ENCODE measurements at regions not wholly inside any gene's neighbourhood (a gene's known extent, or its start where the extent isn't known, plus 50 kb on each side); places are given as distances from the start of the nearest gene placed in this dataset.

GRCh38 chr10:78702876-78703275 is 365.9 kb upstream of the ZMIZ1 start:
- DNase-seq = no peak

- no peak for DNase-seq
Measured at GRCh38 chr10:78703593-78703992, 365.2 kb upstream of the ZMIZ1 start.

- DNase-seq = no peak
Measured at GRCh38 chr10:78706256-78706655, 362.5 kb upstream of the ZMIZ1 start.

GRCh38 chr10:78706726-78707540 is 361.8 kb upstream of the ZMIZ1 start:
- no peak for DNase-seq

- DNase-seq = no peak
Measured at GRCh38 chr10:78707745-78708144, 361.0 kb upstream of the ZMIZ1 start.

- DNase-seq = no peak
Measured at GRCh38 chr10:78712147-78712546, 356.6 kb upstream of the ZMIZ1 start.

- no peak for DNase-seq
Measured at GRCh38 chr10:78713659-78714058, 355.1 kb upstream of the ZMIZ1 start.

- no peak for DNase-seq
Measured at GRCh38 chr10:78714225-78714624, 354.5 kb upstream of the ZMIZ1 start.

GRCh38 chr10:78715435-78715834 is 353.3 kb upstream of the ZMIZ1 start:
- DNase-seq = no peak

GRCh38 chr10:78716043-78716660 is 352.6 kb upstream of the ZMIZ1 start:
- no peak for DNase-seq

- DNase-seq = no peak
Measured at GRCh38 chr10:78717200-78717599, 351.6 kb upstream of the ZMIZ1 start.

- DNase-seq = no peak
Measured at GRCh38 chr10:78718032-78718572, 350.7 kb upstream of the ZMIZ1 start.

GRCh38 chr10:78719276-78719675 is 349.5 kb upstream of the ZMIZ1 start:
- DNase-seq = no peak

- no peak for DNase-seq
Measured at GRCh38 chr10:78720091-78720490, 348.7 kb upstream of the ZMIZ1 start.

- DNase-seq = no peak
Measured at GRCh38 chr10:78721231-78721630, 347.5 kb upstream of the ZMIZ1 start.

- no peak for DNase-seq
Measured at GRCh38 chr10:78724846-78725245, 343.9 kb upstream of the ZMIZ1 start.

- DNase-seq = no peak
Measured at GRCh38 chr10:78726171-78726570, 342.6 kb upstream of the ZMIZ1 start.

GRCh38 chr10:78727251-78727650 is 341.5 kb upstream of the ZMIZ1 start:
- DNase-seq = no peak

GRCh38 chr10:78727728-78728127 is 341.0 kb upstream of the ZMIZ1 start:
- DNase-seq = no peak

- DNase-seq = no peak
Measured at GRCh38 chr10:78728176-78728575, 340.6 kb upstream of the ZMIZ1 start.

GRCh38 chr10:78729366-78729765 is 339.4 kb upstream of the ZMIZ1 start:
- no peak for DNase-seq

GRCh38 chr10:78729800-78730199 is 339.0 kb upstream of the ZMIZ1 start:
- DNase-seq = no peak

- DNase-seq = no peak
Measured at GRCh38 chr10:78730754-78731153, 338.0 kb upstream of the ZMIZ1 start.

GRCh38 chr10:78731675-78732074 is 337.1 kb upstream of the ZMIZ1 start:
- no peak for DNase-seq
